GM21723 (cell line): ENCODE measurements at regions not wholly inside any gene's neighbourhood (a gene's known extent, or its start where the extent isn't known, plus 50 kb on each side); places are given as distances from the start of the nearest gene placed in this dataset.

ENCODE experiments used
- ATAC-seq: cut with Tn5 transposase; IDR thresholded peaks from one replicate; pipeline ENCODE4 v1.9.1; 2021; ENCODE audit warnings: mild to moderate bottlenecking, moderate library complexity; ENCODE audit not compliant: unreplicated experiment

- ATAC-seq, result no peak
These were observed 334.0 kb upstream of the CHD6 start for GRCh38 chr20:41952166-41952565.

GRCh38 chr20:41951615-41952014 is 333.4 kb upstream of the CHD6 start:
- ATAC-seq, result no peak

- ATAC-seq, result no peak
These were observed 321.5 kb upstream of the CHD6 start for GRCh38 chr20:41939659-41940058.

GRCh38 chr20:41938353-41938752 is 320.2 kb upstream of the CHD6 start:
- no peak for ATAC-seq

GRCh38 chr20:41935259-41935791 is 317.1 kb upstream of the CHD6 start:
- ATAC-seq, result no peak

- ATAC-seq, result no peak
These were observed 314.3 kb upstream of the CHD6 start for GRCh38 chr20:41932431-41932830.

- no peak for ATAC-seq
These were observed 309.5 kb upstream of the CHD6 start for GRCh38 chr20:41927655-41928054.

GRCh38 chr20:41927189-41927588 is 309.0 kb upstream of the CHD6 start:
- no peak for ATAC-seq

GRCh38 chr20:41925476-41925875 is 307.3 kb upstream of the CHD6 start:
- no peak for ATAC-seq

- ATAC-seq, result no peak
These were observed 305.4 kb upstream of the CHD6 start for GRCh38 chr20:41923624-41924023.

- no peak for ATAC-seq
These were observed 295.0 kb upstream of the CHD6 start for GRCh38 chr20:41913146-41913545.

- ATAC-seq, result no peak
These were observed 292.4 kb upstream of the CHD6 start for GRCh38 chr20:41910558-41910957.

- ATAC-seq, result no peak
These were observed 287.0 kb upstream of the CHD6 start for GRCh38 chr20:41905199-41905598.

GRCh38 chr20:41903586-41903985 is 285.4 kb upstream of the CHD6 start:
- no peak for ATAC-seq

- ATAC-seq, result no peak
These were observed 284.2 kb upstream of the CHD6 start for GRCh38 chr20:41902346-41902745.

- ATAC-seq, result no peak
These were observed 282.1 kb upstream of the CHD6 start for GRCh38 chr20:41900201-41900691.

GRCh38 chr20:41897708-41898107 is 279.5 kb upstream of the CHD6 start:
- ATAC-seq, result no peak

GRCh38 chr20:41895241-41896032 is 277.3 kb upstream of the CHD6 start:
- ATAC-seq, result no peak

- no peak for ATAC-seq
These were observed 276.2 kb upstream of the CHD6 start for GRCh38 chr20:41894255-41894963.

- no peak for ATAC-seq
These were observed 273.9 kb upstream of the CHD6 start for GRCh38 chr20:41892031-41892430.

- no peak for ATAC-seq
These were observed 271.7 kb upstream of the CHD6 start for GRCh38 chr20:41889844-41890224.
